ENCODE measurements at regions not wholly inside any gene's neighbourhood (a gene's known extent, or its start where the extent isn't known, plus 50 kb on each side); places are given as distances from the start of the nearest gene placed in this dataset.
A peak's percentile ranks its signal among the peaks of the same experiment; 100 is the strongest.
"Not testable (repeated sequence)": the region's sequence is repeated elsewhere in the genome, so short reads cannot be mapped to it uniquely, and the experiment has no call there.

DNA sequence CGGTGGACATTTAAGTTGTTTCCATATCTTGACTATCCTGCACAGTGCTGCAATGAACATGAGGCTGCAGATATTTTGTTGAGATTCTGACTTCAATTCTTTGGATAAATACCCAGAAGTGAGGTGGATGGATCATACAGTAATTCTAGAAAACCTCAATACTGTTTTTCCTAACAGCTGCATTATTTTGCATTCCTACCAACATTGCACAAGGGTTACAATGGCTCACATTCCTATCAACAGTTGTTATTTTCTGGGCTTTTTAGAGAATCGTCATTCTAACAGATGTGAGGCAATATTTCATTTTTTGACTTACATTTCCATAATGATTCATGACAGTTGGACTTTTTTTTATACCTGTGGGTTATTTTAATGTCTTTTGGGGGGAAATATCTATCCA, 716.9 kb upstream of the ANO3 start:
- no peak for DNase-seq (ENCODE audit: low spot score)

DNA sequence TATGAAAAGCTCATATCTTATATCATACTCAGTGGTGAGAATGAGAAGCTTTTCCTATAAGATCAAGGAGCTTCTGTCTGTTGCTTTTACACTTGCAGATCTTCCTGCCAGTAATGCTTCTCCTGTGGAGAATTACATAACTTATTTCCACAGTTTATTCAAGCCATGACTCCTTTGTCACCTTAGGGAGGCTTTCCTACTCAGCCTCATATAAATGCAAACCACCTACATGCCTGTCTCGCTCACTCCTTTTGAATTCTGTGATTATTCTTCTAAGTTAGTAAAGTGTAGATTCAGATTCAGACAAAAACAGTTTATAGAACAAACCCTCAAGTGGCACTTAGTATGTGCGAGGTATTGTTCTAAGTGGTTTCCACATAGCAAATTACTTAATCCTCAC, 716.1 kb upstream of the ANO3 start:
- DNase-seq (ENCODE audit: low spot score), result no peak

GRCh38 chr11:25625094-25625493, 706.8 kb upstream of the ANO3 start:
- DNase-seq (ENCODE audit: low spot score), result no peak

DNA sequence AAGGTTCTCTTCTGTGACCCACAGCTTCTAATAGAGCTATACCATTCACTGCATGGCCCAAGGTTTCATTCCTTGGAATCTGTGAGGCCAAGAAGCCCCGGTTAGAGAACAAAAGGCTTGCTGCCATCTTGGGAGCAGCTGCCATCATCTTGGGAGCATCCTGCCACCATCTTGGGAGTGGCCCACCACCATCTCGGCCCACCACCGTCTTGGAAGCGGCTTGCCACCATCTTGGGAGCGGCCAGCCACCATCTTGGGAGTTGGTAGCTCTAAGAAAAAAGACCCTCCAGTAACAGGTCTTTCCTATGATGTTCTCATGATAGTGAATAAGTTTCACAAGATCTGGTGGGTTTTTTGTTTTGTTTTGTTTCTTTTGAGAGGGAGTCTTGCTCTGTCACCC, 703.9 kb upstream of the ANO3 start:
- DNase-seq (ENCODE audit: low spot score), result no peak

DNA sequence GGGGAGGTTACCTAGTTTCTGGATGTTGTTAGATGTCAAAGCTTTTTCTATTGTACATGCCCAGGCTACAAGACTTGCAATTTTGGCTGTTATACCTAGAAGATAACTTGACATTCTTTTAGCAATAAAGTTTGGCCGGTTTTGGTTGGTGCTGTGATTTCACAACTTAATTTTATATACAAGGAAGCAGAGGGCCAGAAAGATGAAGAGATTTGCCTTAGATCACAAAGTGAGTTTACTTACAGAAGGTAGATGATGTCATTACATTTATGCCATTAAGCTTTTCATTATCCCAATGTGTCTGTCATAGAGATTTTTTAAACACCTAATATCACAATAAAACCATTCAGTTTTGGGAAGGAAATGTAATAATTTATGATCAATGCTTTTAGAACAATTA, 698.7 kb upstream of the ANO3 start:
- DNase-seq (ENCODE audit: low spot score), result no peak

DNA sequence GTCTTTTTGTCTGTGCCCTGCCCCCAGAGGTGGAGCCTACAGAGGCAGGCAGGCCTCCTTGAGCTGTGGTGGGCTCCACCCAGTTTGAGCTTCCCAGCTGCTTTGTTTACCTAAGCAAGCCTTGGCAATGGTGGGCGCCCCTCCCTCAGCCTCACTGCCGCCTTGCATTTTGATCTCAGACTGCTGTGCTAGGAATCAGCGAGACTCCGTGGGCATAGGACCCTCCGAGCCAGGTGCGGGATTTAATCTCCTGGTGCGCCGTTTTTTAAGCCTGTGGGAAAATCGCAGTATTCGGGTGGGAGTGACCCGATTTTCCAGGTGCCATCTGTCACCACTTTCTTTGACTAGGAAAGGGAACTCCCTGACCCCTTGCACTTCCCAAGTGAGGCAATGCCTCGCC, 682.7 kb upstream of the ANO3 start:
- not testable (repeated sequence) for DNase-seq (ENCODE audit: low spot score)

DNA sequence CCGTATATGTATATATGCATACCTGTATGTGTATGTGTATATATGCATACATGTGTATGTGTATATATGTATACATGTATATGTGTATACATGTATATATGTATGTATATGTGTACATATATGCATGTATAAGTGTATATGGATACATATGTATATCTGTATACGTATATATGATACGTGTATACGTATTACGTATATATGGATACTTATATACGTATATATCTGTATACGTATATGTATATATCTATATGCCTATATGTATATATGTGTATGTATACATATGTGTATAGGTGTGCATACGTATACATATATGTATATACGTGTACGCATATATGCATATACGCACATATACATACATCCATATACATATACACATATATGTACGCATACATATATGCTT, 681.6 kb upstream of the ANO3 start:
- no peak for DNase-seq (ENCODE audit: low spot score)

DNA sequence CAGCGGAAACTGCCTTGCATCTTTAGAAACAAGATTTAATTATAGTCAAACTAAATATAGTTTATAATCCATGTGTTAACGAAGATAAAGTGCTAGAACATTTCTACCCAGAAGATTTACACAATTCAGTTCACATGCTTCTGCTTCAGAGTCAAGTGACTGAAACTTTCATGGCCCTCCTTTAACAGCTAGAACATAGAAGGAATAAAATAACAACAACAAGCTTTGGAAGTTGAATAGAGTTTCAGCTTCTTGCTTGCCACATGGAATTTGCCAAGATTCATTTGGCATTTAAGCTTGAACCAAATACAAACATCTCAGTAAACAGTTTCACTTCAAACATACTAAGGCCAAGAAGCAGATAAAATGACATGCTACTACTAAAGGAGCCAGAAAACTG, 676.3 kb upstream of the ANO3 start:
- no peak for DNase-seq (ENCODE audit: low spot score)

- DNase-seq (ENCODE audit: low spot score), result no peak
Measured at GRCh38 chr11:25658916-25659315, 673.0 kb upstream of the ANO3 start.

DNA sequence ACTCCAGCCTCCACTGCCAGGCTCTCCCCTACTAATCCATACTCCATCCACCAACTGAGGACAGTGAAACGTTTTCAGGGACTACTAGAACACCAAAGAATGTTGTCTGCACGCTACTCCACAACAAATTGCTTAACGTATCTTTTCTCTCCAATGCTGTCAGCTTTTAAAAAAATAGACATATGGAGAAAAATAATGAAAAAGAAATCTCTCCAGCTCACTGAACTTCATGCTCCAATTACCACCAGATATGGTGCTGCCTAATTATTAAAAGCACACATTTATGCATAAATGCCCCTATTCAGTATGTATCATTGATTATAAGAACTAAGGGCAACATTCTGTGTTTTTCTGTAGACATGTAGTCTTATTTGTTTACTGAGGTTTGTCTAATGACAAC, 672.2 kb upstream of the ANO3 start:
- DNase-seq (ENCODE audit: low spot score), result peak; percentile 50

GRCh38 chr11:25667871-25668270, 664.1 kb upstream of the ANO3 start:
- DNase-seq (ENCODE audit: low spot score), result no peak

GRCh38 chr11:25691959-25692358, 640.0 kb upstream of the ANO3 start:
- no peak for DNase-seq (ENCODE audit: low spot score)

DNA sequence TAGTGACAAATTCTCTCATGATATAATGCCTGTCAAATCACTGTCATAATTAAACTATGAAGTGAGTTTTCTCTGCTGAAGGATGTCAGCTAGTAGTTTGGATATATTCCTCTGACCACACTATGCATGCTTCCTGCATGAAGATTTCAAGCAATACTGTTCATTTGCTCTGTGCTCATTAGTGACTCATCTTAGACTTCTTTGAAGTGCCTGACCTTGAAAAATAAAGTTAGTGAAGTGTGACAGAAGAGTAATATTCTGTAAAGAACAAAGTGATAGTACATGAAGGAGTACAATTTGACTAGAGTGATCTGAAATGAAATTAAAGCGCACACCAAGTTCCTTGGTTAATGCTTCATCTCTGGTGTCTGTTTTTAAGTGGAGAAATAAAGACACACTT, 629.5 kb upstream of the ANO3 start:
- no peak for DNase-seq (ENCODE audit: low spot score)

- no peak for DNase-seq (ENCODE audit: low spot score)
Measured at GRCh38 chr11:25710975-25711374, 621.0 kb upstream of the ANO3 start.

DNA sequence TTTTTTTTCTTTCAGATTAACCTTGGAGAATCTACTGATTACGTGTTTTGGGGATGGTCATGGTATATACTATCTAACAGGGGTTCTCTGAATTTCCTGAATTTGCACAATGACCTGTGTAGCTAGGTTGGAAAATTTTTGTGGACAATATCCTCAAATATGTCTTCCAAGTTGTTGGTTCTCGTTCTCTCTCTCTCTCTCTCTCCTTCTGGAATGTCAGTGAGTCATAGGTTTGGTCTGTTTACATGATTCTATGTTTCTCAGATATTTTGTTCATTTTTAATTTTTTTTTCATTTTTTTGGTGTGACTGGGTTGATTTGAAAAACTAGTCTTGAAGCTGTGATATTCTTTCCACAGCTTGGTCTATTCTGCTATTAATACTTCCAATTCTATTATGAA, 604.0 kb upstream of the ANO3 start:
- DNase-seq (ENCODE audit: low spot score), result no peak

DNA sequence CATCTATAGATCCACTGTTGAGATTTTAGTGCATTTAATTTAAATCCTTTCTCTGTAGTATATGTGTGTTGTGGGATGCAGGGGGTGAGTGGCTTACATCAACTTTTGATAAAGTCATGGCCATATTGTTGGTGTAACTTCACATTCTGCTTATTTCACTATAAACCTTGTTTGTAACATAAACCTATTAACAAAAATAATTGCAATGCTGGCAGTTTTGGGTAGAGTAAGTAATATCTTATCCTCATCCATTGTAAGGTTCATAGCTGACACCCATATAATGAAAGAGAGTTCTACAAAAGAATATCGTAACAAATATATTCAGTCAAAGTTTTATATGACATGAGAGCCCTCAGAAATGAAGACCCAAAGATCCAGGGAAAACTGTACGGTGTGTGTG, 601.7 kb upstream of the ANO3 start:
- no peak for DNase-seq (ENCODE audit: low spot score)

- no peak for DNase-seq (ENCODE audit: low spot score)
Measured at GRCh38 chr11:25733777-25734176, 598.2 kb upstream of the ANO3 start.

GRCh38 chr11:25734591-25735211, 597.2 kb upstream of the ANO3 start:
- DNase-seq (ENCODE audit: low spot score), result peak; percentile 3

DNA sequence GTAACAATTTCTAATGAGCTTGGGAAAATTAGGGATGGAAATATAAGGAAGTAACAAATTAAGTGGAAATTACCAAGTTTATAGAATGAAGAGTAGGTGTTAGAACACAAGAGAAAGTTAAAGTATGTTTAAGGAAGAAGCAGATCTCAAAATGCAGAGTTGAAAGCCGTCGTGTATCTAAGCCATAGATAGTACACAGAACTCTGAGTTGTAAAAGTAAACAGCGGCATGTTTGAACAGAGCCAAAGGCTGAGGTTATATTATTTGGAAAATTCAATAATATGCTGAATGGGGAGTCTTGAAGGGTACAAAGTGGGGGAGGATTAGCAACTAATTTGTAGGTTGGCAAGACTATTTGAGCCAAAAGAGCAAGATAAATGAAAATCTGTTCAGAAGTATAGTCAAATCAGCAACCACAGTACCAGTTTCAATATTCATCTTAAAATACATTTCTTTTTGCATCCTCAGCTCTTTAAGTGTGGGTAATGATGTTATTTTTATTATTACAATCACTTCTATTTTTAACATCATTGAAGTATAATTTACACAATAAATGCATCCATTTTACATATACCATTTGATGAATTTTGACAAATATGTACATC, 594.8 kb upstream of the ANO3 start:
- no peak for DNase-seq (ENCODE audit: low spot score)

GRCh38 chr11:25741886-25742285, 590.0 kb upstream of the ANO3 start:
- no peak for DNase-seq (ENCODE audit: low spot score)

DNA sequence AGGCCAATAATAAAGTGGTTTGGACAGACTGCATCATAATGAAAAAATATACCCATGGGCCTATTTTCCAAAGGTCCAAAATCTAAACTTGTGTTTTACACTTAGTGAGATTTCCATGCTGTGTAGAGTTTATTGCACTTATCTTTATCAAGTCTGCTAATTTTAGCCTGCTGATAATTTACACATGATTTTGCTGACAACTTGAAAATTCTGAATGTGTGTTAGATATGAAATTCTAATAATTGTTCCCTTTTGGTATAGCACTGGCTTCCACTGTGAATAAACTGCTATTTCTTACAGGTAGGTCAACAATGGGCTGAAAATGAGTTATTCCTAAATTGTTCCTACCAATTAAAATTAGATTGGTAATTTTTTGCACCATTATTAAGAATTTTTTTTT, 589.1 kb upstream of the ANO3 start:
- DNase-seq (ENCODE audit: low spot score), result no peak

DNA sequence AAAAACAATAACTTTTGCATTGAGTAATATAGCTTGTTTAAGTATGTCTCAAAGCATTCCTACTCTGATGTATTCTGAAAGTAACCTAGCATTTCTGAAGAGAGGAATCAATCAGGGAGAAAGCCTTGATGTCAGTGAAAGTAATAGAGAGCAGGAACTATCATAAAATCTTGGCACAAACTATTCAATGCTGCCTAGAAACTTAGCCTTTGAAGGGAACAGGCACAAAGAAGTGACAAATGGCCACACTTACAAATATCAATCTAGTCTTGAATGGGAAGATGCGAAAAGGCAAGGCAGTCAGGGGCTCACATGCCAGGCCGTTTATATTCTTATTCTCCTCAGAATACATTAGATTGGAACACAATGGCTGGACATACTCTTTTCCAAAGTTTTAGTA, 576.5 kb upstream of the ANO3 start:
- DNase-seq (ENCODE audit: low spot score), result no peak

- DNase-seq (ENCODE audit: low spot score), result no peak
Measured at GRCh38 chr11:25755918-25756584, 575.9 kb upstream of the ANO3 start.

- DNase-seq (ENCODE audit: low spot score), result no peak
Measured at GRCh38 chr11:25758145-25758661, 573.7 kb upstream of the ANO3 start.
